H1 (cell line): ENCODE measurements at regions not wholly inside any gene's neighbourhood (a gene's known extent, or its start where the extent isn't known, plus 50 kb on each side); places are given as distances from the start of the nearest gene placed in this dataset.

Source experiments
- CHD7 ChIP-seq: fragments of 300-600 bp; sonication (generic); IDR thresholded peaks from 2 replicates; pipeline ENCODE4 v1.7.1; 2012; ENCODE audit warnings: low read length, moderate library complexity, mild to moderate bottlenecking, inconsistent platforms; ENCODE audit not compliant: insufficient replicate concordance
- CTCF ChIP-seq, 3 experiments: IDR thresholded peaks; 1 replicate in 2 of 3; 2 replicates in 1 of 3; pipeline versions ENCODE4 v1.5.1 to v1.6.1; 2011; ENCODE audit warnings: low read length in 3 of 3, mild to moderate bottlenecking in 3 of 3, inconsistent platforms in 2 of 3, low read depth in 1 of 3, moderate library complexity in 1 of 3; ENCODE audit not compliant: insufficient read depth in 1 of 3; ENCODE audit errors: control extremely low read depth in 1 of 3
- TAF1 ChIP-seq: IDR thresholded peaks from 2 replicates; pipeline ENCODE4 v1.6.1; 2011; ENCODE audit warnings: mild to moderate bottlenecking, low read depth, low read length

GRCh38 chr9:135248111-135248510 is 160.6 kb downstream of the OLFM1 start:
- no peak for TF ChIP-seq CTCF (IDR thresholded peaks at IDR 0.05; ENCODE audit: control extremely low read depth in 1 of 3, insufficient read depth in 1 of 3, low read depth in 1 of 3, low read length in 3 of 3)
- no peak for TF ChIP-seq CHD7
- TF ChIP-seq TAF1, result no peak
